NT2/D1 (cell line): ENCODE measurements at regions not wholly inside any gene's neighbourhood (a gene's known extent, or its start where the extent isn't known, plus 50 kb on each side); places are given as distances from the start of the nearest gene placed in this dataset.

ENCODE experiments used
- SUZ12 ChIP-seq: IDR thresholded peaks from 2 replicates; pipeline ENCODE4 v1.6.1; 2011; ENCODE audit not compliant: insufficient read length, insufficient read depth; ENCODE audit errors: extremely low read depth
- YY1 ChIP-seq: IDR thresholded peaks from 2 replicates; pipeline ENCODE4 v1.6.1; 2011; ENCODE audit not compliant: insufficient read length, insufficient read depth
- ZNF274 ChIP-seq: IDR thresholded peaks from 2 replicates; pipeline ENCODE4 v1.6.1; 2011; ENCODE audit warnings: mild to moderate bottlenecking, low read depth, low read length

DNA sequence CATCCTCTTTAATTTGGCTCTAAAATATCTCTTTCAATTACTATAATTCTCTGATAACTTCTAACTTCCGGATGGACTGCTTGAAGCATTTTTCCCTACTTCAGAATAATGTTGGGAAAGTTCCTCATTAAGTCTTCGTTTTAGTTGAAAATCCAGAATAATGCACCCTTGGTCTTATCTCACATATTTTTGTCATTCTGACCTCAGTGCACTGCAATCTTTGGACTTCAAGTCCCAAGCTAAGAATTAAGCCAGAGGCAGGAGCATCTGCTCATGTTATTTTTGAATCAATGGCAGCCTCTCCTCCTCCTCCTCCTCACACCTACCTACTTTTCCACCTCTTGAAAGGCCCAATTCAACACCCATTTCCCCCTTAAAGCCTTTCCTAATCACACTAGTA lies 169.8 kb downstream of the CYYR1 start:
- no peak for TF ChIP-seq YY1
- TF ChIP-seq ZNF274 = no peak
- TF ChIP-seq SUZ12 = no peak
